Forelimb muscle (tissue), 1 donor: ENCODE measurements at regions not wholly inside any gene's neighbourhood (a gene's known extent, or its start where the extent isn't known, plus 50 kb on each side); places are given as distances from the start of the nearest gene placed in this dataset.

Experiments
- DNase-seq: peaks from one replicate; pipeline ENCODE4 v3.0.0-alpha.2; 2013; ENCODE audit warnings: low read depth

DNA sequence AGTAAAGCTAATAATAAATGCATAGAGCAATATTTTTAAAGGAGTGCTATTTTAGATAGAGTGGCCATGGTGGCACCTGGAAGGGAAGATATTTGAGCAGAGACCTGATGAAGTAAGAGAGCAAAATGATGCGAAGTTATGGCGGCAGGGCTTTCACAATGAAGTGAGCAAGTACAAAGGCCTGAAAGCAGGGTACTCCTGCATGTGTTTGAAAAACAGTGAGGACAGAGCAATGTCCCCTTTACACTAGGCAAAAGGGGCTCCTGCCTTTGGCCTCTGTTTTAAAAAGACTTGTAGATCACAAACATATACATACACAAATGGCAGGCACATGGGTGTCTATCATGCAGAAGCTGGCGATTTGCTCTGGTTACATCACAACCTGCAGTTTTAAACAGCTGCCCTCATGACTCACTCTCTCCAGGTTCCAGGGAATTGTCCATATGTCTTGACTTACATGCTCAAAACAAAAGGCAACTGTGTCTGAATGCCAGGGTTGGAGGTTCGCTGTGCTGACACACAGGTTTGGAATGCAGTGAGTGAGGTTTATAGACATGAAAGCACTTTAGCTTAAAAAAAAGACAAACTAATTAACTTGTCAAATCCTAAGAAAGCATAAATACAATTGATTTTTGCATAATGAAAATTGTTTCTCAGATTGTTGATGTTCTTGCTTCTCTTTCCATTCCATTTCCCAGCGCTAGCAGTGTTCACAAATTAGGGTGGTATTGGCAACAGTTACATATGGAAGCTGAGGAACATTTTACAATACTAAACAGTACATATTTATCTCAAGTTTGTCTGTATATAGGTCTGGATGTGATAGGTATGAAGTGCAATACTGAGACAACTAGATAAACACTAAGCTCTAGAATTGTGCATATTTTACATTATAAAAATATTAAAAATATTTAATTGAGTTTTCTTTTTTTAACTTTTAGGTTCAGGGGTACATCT lies 313.9 kb downstream of the BARHL2 start:
- peak; percentile 20 for DNase-seq

DNA sequence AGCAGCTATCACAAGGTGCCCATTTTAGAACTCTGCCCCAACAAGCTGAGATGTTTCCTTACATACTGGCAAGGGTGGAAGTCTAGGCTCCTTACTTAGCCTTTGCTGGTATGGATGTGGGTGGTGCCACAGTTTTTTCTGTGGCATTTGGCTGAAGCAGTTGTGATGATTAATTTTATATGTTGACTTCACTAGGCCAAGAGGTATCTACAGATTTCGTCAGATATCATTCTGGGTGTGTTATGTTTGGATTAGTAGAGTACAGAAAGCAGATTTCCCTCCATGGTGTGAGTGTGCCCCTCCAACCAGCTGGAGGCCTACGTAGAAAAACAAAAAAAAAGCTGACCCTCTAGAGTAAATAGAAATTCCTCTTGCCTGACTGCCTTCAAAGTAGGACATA lies 317.0 kb downstream of the BARHL2 start:
- no peak for DNase-seq

DNA sequence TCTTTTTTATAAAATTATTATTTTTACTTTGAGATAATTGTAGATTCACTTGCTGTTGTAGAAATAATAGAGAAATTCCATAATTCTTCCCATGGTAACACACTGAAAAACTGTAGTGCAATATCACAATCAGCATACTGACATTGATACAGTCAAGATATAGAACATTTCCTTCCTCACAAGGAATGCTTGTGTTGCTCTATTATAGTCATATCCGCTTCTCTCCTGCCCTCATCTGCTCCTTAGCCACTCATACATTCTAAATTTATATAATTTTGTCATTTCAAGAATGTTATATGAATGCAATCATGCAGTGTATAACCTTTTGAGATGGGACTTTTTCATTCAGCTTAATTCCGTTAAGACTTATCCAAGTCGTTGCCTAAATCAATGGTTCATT lies 320.2 kb downstream of the BARHL2 start:
- DNase-seq: no peak

DNA sequence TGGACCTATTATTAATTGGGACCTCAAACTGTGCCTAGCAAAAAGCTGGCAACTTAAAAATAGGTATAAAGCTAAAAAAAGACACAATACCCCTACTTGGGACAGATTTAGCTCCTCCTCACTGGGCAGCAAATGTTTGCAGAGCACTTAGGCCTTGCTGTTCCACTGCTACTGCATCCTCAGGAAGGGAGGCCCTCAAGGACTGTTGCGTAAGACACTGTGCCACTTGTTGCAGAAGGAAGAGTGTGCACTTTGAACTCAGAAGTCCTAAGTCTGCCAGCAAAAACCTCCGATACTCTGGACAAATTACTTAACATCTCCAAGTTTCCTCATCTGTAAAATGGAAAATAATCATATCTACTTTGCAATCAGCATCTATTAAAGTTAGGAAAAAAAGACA lies 322.9 kb downstream of the BARHL2 start:
- DNase-seq: no peak

DNA sequence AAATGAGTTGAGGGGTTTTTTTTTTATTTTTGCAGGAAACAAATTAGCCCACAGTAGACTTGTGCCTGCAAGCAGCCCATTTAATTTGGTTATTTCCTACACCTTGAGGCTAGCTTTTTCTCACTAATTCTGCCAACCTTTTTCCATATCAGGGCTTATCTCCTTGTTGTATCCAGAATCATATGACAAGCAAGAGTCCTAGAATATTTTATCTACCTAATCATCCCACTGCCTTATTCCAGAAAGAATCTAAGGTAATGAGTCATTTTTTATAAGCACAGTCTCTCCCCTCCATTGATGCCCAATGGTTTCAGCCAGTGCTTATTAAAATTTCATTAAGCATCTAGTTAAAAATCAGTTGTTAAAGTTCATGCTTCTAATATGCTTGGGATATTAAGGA lies 324.1 kb downstream of the BARHL2 start:
- no peak for DNase-seq

DNA sequence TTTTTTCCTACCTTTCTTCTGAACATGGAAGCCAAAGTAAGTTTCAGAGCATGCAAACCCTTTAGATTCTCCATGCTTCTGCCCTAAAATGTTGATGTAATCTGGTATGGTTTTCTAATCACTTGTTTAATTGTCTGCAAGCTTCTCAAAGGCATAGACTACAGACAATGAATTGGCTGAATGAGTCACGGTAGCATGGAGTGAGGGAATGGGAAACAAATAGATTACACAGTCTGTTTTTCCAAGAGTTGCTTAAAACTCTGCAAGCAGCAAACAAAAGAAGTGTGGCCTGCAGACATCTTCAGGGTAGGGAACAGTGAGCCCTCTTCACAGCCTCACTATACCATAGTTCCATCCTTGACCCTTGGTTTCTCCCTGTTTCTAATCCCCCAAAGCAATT lies 326.0 kb downstream of the BARHL2 start:
- DNase-seq: no peak

DNA sequence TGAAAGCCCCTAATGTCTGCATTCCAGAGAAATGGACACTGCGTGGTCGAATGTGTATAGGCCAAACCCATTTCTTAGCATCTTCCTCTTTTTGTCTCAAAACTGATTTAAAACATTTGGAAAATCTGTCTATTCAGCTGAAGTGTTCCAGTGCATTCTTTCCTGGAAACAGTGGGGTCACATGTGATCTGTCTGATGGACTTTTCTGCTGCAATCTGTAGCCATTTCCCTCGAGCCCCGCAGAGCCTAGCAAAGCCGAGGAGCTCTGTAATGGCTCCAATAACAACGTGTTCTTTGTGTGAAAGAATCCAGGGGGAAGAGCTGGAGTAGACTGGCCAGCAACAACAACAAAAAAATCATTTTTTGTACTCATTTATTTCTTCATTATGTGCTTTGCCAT lies 329.3 kb downstream of the BARHL2 start:
- DNase-seq: peak; percentile 34

DNA sequence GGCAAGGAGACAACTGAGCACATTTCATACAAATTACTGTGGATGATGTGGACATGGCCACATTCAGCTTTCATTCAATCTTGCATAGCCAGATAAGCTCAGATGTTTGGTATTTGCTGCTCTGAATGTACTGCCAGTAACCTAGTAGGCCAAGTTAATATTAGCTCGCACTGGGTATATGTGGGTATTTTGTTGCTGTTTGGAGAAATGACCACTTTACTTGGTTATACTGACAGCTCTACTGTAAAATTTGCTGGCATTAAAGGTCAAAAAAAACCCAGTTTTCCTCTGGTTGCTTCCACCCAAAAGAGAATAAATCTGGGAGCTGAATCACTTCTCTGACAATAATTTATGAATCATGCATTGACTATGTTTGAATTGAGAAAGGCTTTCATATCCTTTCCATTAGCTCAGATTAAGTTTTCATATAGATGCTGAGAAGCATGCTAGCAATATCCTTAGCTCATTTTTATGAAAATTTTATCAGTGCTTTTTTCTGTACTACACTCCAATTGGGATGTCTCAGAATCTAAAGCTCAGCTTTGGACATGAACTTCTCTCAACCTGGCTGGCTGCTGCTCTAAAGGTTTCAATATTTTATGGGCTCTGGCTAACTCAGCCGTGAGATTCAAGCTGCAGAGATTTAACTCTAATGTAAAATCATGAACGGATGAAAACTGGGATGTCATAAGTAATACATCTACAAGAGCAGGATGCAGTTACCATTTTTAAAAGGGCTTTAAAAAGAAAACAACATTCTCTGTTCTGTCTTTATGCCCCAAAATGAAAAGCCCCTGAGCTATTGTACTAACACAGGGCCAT lies 330.0 kb downstream of the BARHL2 start:
- peak; percentile 5 for DNase-seq

DNA sequence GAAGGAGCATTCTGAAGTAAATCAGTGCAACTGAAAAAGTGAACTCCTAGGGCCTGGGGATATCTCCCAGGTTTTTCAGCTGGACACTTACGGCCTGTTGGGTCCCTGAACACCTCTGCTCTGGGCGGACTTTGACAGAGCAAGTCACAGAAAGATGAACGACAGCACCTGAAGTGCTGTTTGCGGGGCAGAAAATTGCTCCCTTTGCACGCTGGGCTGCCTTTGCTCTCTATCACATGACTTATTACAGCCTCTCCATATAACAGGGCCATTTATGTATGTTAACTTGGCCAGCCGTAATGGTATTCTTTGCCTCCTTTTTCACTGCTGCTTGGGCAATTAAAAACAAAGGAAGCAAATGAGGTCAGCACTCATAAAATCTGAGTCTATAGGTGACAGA lies 332.9 kb downstream of the BARHL2 start:
- no peak for DNase-seq

DNA sequence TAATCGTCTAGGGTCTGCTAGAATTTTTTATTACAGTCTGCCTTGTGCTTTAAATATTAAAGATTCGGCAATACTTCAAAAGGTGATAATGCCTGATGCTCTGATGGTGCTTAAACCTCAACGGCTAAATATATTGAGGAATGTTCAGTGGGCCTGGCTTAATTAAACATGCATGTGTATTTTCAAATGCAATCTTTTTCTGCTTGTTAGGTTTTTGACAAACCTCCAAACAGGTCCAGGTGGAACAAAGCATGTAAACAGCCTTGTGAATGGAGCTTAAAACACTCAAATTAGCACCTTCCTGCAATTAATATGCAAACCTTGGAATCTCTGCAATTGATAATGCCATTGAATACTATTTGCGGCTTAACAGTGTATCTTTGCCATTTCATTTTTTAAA lies 334.9 kb downstream of the BARHL2 start:
- DNase-seq: no peak

DNA sequence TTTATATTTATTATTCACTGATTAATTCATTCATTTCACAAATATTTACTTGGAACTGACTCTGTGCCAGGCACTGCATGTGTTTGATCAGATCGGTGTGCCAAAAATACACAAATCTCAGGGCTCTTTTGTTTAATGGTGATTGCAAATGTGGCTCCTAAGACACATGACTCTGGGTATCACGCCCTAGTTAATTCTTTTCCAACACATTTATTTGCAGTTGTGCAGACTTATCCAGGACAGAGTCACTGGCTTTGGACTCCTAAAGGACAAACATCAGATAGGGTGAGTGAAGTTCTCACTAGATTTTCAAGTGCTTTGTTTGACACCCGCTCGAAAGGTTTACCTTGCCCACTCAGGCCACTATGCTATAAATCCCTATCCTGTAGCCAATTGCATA lies 335.5 kb downstream of the BARHL2 start:
- no peak for DNase-seq

DNA sequence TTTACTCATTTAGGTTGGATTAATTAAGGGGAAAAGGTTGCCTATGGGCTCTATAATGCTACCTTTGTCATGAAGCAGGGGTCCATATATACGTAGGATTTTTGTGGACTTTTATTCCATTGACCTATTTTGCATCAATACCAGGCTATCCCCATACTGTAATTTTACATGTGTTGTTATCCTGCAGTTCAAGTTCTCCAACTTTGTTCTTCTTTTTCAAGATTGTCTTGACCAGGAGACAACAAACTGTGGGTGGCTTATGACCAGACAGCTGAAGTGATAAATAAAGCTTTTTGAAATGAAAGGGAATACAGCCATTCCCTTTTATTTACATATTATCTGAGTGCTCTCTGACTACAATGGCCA lies 345.7 kb downstream of the BARHL2 start:
- no peak for DNase-seq

DNA sequence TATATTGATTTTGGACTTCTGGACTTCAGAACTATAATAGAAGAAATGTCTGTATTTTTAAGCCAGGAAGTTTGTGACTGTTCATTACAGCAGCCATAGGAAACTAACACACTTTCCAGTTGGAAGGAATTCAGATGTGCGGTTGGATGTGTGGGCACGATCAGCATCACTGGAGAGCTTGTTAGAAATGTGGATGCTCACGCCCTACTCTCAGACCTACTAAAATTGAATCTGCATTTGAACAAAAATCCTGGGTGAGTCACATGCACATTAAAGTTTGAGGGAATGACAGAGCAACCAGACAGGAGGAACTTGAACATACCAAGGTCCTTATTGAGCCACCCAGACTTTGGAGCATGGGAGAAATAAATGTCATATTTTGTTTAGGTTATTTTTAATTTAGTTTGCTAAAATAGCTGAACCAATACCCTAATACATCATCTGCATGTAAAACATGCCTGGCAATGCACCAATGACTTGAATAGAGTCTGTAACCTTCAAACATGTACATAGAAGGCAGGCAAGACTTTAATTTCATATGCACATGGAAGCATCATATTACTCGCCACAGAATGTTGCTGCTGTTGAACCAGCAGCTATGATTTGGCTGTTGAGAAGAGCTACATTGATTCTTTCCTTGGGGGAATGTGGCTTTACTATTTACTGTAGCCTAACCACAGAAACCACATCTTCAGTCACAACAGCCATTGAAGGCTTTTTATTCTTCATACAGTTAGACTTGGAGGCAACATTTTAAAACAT lies 346.2 kb downstream of the BARHL2 start:
- no peak for DNase-seq

DNA sequence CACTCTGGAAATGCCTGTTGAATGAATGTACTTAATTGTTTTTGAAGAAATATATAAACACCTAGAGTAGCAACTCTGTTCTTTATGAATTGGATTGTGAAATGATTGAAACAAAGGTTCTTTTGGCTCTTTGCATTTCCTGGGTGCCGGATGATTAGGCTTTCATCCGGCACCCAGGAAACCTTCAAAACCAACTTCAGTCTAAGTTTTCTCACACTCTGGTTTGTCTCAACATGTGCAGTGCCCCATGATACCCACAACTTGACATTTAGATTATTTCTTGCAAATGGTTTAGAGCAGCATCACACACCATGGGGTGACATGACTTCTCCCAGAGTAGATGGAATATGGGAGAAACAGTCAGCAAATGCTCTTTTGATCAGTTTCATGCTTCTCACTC lies 354.9 kb downstream of the BARHL2 start:
- no peak for DNase-seq

DNA sequence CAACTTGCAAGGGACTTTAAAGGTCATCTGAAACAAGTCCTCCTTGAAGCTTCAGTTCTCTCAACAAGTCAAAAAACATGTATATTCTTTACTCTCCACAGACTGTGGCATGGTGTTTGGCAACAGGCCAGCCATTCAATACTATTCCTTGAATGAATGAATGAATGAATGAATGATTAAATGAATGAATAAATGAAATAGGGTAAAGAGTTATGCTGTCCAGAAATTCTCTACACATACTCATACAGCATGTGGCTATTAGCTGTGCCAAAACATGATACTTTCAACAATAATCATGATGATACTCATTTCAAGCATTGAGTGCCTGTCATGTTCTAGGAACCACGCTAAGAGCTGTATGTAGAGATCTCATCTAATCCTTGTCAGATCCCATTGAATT lies 356.1 kb downstream of the BARHL2 start:
- no peak for DNase-seq

DNA sequence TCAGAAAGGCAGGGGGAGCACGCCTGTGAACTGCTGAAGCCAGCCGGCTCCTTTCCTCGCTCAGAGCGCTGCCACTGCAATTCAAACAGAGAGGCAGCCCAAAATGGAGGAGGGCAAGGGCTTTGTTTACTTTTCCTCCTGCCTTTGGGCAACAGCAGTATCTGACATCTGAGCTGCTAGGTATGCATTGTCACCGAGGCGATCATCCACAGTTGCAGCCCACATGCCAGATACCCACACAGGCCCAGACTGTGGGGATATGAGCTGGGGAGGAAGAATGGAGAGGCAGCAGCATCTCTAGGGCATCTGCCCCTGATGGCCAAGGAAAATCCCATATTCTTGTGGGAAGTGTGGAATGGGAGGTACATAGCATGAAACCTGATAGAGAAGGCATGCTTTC lies 357.1 kb downstream of the BARHL2 start:
- no peak for DNase-seq

DNA sequence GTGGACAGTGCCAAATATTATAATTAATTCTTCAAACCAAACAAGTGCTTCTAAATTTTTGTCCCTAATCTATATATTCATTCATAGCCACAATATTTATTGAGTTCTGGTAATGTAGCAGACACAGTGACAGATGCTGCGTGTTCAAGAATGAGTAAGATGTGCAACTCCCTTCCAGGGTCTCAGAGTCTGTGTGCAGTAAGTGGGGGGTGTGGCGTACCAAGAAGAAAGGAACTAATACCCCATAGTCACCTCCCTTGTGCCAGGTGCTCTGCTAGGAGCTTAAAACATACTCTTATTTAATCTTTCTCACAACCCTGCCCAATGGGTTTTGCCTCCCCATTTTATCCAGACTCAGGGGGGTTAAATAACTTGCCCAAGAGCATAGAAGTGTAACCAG lies 358.7 kb downstream of the BARHL2 start:
- DNase-seq: no peak

DNA sequence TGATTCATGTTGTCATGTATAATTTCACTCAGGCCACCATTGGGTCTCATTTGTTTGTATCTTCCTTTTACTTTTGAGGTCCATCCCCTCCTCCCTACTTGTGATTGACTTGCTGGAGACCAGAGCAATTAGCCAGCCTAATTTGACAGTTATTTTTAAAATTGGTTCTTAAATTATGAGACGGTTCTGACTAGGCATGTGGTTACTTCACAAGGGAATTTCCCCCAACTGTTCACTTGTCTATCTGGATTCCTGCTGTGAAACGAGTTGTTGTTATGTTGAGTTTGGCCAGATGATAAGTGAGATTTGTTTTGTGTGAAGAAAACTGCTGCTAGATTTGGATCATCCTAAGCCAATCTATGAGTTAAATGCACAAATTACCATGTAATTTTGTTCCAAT lies 359.1 kb downstream of the BARHL2 start:
- DNase-seq: no peak

DNA sequence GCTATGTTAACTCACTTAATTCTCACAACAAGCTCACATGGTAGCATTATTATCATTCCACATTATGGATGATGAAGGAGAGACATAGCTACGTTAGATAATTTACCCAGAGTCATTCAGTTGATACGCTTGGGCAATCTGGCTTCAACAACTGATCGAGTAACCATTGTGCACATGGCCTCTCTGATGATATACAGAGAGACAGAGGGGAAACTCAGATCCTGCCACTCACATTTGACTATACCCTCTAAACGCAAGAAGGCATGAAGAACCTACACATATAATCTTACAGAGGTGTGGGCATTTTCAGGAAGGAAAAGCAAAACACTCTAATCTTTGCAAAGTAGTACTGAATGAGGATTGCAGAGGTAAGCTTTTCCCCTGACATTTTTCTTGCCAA lies 360.1 kb downstream of the BARHL2 start:
- DNase-seq: no peak

DNA sequence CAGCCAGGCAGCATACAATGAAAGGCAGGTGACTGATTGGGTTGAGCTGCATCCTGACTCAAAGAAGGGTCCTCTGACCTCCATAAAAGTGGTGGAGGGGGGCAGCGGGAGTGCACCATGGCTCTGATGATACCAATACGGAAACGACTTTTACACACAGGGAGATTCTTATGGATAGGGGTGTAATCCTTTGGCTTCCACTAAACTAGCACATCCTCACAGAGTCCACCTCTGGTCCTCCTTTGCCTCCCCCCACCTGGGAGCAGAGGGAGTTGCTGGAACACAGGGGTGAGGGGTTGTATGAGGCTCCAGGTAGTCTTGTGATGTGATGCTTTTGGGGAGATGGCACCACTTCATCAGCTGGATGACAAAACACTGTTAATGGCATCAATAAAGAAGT lies 361.0 kb downstream of the BARHL2 start:
- no peak for DNase-seq

DNA sequence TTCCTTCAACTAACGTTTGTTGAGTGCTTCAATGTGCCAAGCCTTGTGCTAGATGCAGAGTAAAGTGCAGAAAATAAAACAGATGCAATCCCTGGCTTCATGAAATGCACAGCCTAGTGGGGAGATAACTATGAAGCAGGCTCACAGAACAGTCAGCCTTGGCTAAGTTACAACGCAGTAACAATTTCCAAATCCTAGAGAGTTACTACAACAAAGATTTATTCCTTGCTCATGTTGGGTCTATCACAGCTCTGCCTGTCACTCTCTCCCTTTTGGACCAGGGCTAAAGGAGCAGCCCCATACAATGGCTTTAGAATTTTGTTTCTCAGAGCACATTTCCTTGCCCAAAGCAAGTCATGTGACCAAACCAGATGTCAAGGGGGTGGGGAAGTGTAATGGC lies 359.8 kb downstream of the ZNF326 start:
- DNase-seq: no peak

DNA sequence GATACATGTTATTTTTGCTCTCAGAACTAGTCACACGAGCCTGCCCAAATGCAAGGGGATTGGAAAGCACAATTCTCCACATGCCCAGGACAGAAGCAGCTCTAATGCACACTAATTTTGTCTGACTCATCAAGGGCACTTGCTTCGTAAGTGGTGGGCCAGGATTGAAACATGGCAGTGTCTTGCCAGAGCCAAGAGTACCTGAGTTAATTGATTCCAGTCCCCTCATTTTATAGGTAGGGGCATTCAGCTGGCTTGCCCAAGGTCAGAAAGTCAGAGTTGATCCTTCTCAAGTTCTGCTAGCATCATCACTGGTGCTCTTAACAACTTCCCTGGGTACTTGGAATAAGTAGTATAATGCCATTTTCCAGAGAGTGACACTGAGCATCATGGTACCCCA lies 356.1 kb downstream of the ZNF326 start:
- DNase-seq: no peak
